IMR-90 (cell line): ENCODE measurements at regions not wholly inside any gene's neighbourhood (a gene's known extent, or its start where the extent isn't known, plus 50 kb on each side); places are given as distances from the start of the nearest gene placed in this dataset.

ENCODE experiments used
- ATAC-seq: fragments of 200-7000 bp; cut with Tn5 transposase; 2 replicates; pipeline ENCODE4 v1.9.1; 2020; ENCODE audit warnings: low read depth, mild to moderate bottlenecking, moderate library complexity
- BruUV-seq: library from RNA; stranded (reverse); fragments of 400-500 nt; replicated peaks from 2 replicates; lab custom pipeline; 2021; lab: Mats Ljungman, UMichigan
- CTCF ChIA-PET: fragments of 300-600 bp; formaldehyde crosslinking; extraction: SDS; loops from one replicate; lab custom pipeline; 2021; ENCODE audit warnings: antibody characterized with exemption; lab: Yijun Ruan, JAX
- POLR2A ChIA-PET: fragments of 300-600 bp; sonication (Branson Sonifier 250); formaldehyde crosslinking; loops from one replicate; lab custom pipeline; 2022; ENCODE audit warnings: antibody characterized with exemption; ENCODE audit not compliant: unreplicated experiment; lab: Charles Lee
- DNase-seq: peaks from one replicate; pipeline ENCODE4 v3.0.0; 2013
- H2AFZ ChIP-seq: replicated peaks from 2 replicates; pipeline ENCODE3; 2013; ENCODE audit warnings: low read length, mild to moderate bottlenecking; ENCODE audit not compliant: poor library complexity
- H2AK5ac ChIP-seq: 2 replicates; pipeline ENCODE4 v1.6.1; 2013; ENCODE audit warnings: low read depth, low read length, inconsistent platforms
- H2AK9ac ChIP-seq: replicated peaks from 2 replicates; pipeline ENCODE3; 2013; ENCODE audit warnings: mild to moderate bottlenecking, low read depth, low read length, moderate library complexity; ENCODE audit not compliant: poor library complexity
- H2BK120ac ChIP-seq: 2 replicates; pipeline ENCODE4 v1.6.1; 2013; ENCODE audit warnings: low read depth, low read length, inconsistent platforms
- H2BK15ac ChIP-seq: 3 replicates; pipeline ENCODE4 v1.6.1; 2013; ENCODE audit warnings: low read depth, low read length, inconsistent platforms
- H2BK20ac ChIP-seq: 2 replicates; pipeline ENCODE4 v1.6.1; 2013; ENCODE audit warnings: low read depth, mild to moderate bottlenecking, inconsistent platforms, low read length, moderate library complexity
- H2BK5ac ChIP-seq: 2 replicates; pipeline ENCODE4 v1.6.1; 2013; ENCODE audit warnings: mild to moderate bottlenecking, low read depth, low read length, inconsistent platforms; ENCODE audit not compliant: poor library complexity, severe bottlenecking
- H3K14ac ChIP-seq: replicated peaks from 2 replicates; pipeline ENCODE4 v1.6.1; 2013; ENCODE audit warnings: low read depth, low read length, inconsistent platforms
- H3K18ac ChIP-seq: 2 replicates; pipeline ENCODE4 v1.6.1; 2013; ENCODE audit warnings: low read depth, low read length, control low read depth
- H3K23ac ChIP-seq: 2 replicates; pipeline ENCODE4 v1.6.1; 2013; ENCODE audit warnings: low read depth, low read length, inconsistent platforms
- H3K27ac ChIP-seq: 2 replicates; pipeline ENCODE4 v1.5.1; 2013; ENCODE audit warnings: mild to moderate bottlenecking, control low read depth, low read length; ENCODE audit not compliant: insufficient read depth
- H3K27me3 ChIP-seq: 2 replicates; pipeline ENCODE4 v1.6.1; 2013; ENCODE audit warnings: low read length; ENCODE audit not compliant: control insufficient read depth, insufficient read depth
- H3K36me3 ChIP-seq: 2 replicates; pipeline ENCODE4 v1.6.1; 2013; ENCODE audit warnings: low read length, mixed read lengths; ENCODE audit not compliant: control insufficient read depth, insufficient read depth
- H3K4ac ChIP-seq: 2 replicates; pipeline ENCODE4 v1.6.1; 2013; ENCODE audit warnings: low read depth, low read length, inconsistent platforms
- H3K4me1 ChIP-seq: 2 replicates; pipeline ENCODE4 v1.6.1; 2013; ENCODE audit warnings: low read length, mixed read lengths; ENCODE audit not compliant: control insufficient read depth, insufficient read depth
- H3K4me2 ChIP-seq: 2 replicates; pipeline ENCODE4 v1.6.1; 2013; ENCODE audit warnings: low read depth, mild to moderate bottlenecking, control low read depth, low read length, moderate library complexity
- H3K4me3 ChIP-seq: 2 replicates; pipeline ENCODE4 v1.5.1; 2013; ENCODE audit warnings: low read depth, mild to moderate bottlenecking, control low read depth, low read length, moderate library complexity; ENCODE audit not compliant: insufficient read depth
- H3K56ac ChIP-seq: 2 replicates; pipeline ENCODE4 v1.6.1; 2013; ENCODE audit warnings: low read length, inconsistent platforms; ENCODE audit not compliant: insufficient read depth; ENCODE audit errors: extremely low read depth
- H3K79me1 ChIP-seq, 2 experiments: 2 replicates each; pipeline ENCODE4 v1.6.1; 2013; ENCODE audit warnings: low read length in 2 of 2, inconsistent platforms in 1 of 2, low read depth in 1 of 2
- H3K9ac ChIP-seq: 2 replicates; pipeline ENCODE4 v1.6.1; 2013; ENCODE audit warnings: low read depth, low read length, control low read depth
- H3K9me1 ChIP-seq: 2 replicates; pipeline ENCODE4 v1.6.1; 2013; ENCODE audit warnings: low read length, inconsistent platforms; ENCODE audit not compliant: insufficient read depth
- H3K9me3 ChIP-seq: 2 replicates; pipeline ENCODE4 v1.6.1; 2013; ENCODE audit warnings: low read length; ENCODE audit not compliant: control insufficient read depth, insufficient read depth
- H4K20me1 ChIP-seq: 2 replicates; pipeline ENCODE4 v1.6.1; 2013; ENCODE audit warnings: low read length, inconsistent platforms; ENCODE audit not compliant: insufficient read depth
- H4K5ac ChIP-seq: 2 replicates; pipeline ENCODE4 v1.6.1; 2013; ENCODE audit warnings: mild to moderate bottlenecking, low read depth, low read length, control low read depth
- H4K8ac ChIP-seq, 2 experiments: 2 replicates each; pipeline ENCODE4 v1.6.1; 2013; ENCODE audit warnings: low read depth in 2 of 2, low read length in 2 of 2, control low read depth in 1 of 2, inconsistent platforms in 1 of 2
- H4K91ac ChIP-seq: 2 replicates; pipeline ENCODE4 v1.6.1; 2013; ENCODE audit warnings: low read depth, low read length, inconsistent platforms; ENCODE audit not compliant: insufficient read depth
- BHLHE40 ChIP-seq: fragments of 150-350 bp; IDR thresholded peaks from 2 replicates; pipeline ENCODE4 v1.6.1; 2016; ENCODE audit warnings: mild to moderate bottlenecking, low read depth, low read length
- CEBPB ChIP-seq: IDR thresholded peaks from 2 replicates; pipeline ENCODE4 v1.6.1; 2012; ENCODE audit warnings: low read depth, low read length, improper control_type of control experiment
- CHD1 ChIP-seq: IDR thresholded peaks from 2 replicates; pipeline ENCODE4 v1.6.1; 2012; ENCODE audit warnings: low read depth, low read length, improper control_type of control experiment
- NFE2L2 ChIP-seq: fragments of 150-350 bp; IDR thresholded peaks from 2 replicates; pipeline ENCODE4 v1.6.1; 2016; ENCODE audit warnings: low read depth, mild to moderate bottlenecking, low read length
- SMC3 ChIP-seq: fragments of 150-350 bp; IDR thresholded peaks from 2 replicates; pipeline ENCODE4 v1.6.1; 2016; ENCODE audit warnings: low read depth, mild to moderate bottlenecking, antibody characterized with exemption, low read length, moderate library complexity
- dilution Hi-C: fragments of 300-500 bp; cut with HindIII; formaldehyde crosslinking; loops from one replicate; pipeline ENCODE4 v1.14.3; 2018; ENCODE audit warnings: low sequenced_read_pairs; ENCODE audit not compliant: unreplicated experiment
- in situ Hi-C: fragments of 300-500 bp; cut with MboI; formaldehyde crosslinking; loops from 3 replicates; pipeline ENCODE4 v1.14.3; 2019; ENCODE audit warnings: low sequenced_read_pairs, inconsistent platforms, mixed read lengths
- intact Hi-C: fragments of 100-400 bp; cut with micrococcal nuclease; formaldehyde crosslinking; loops from 2 replicates; pipeline ENCODE4 v1.10.0; 2022

- Histone ChIP-seq H4K5ac (no peak overlapping the region), H2AFZ (no peak overlapping the region), H3K23ac (no peak overlapping the region), H3K9me3 (no peaks in the 10 kb centered on the region), H2BK120ac (no peak overlapping the region), H3K18ac (no peak overlapping the region; the same call in 1 of the 2 replicates), H2AK9ac (no peak overlapping the region), H3K36me3 (no peaks in the 10 kb centered on the region), H3K79me1 (no peaks in the 10 kb centered on the region), H3K9ac (no peak overlapping the region), H3K9me1 (peaks cover 3% of the 10 kb centered on the region; the same call in 1 of the 2 replicates), H3K4me3 (no peak overlapping the region), H4K20me1 (no peaks in the 10 kb centered on the region), H4K8ac (no peak overlapping the region), H3K56ac (no peak overlapping the region), H2BK5ac (no peak overlapping the region), H3K27ac (no peak overlapping the region), H3K27me3 (no peaks in the 10 kb centered on the region), H2BK15ac (no peak overlapping the region), H3K4me2 (no peak overlapping the region), H3K4me1 (no peaks in the 10 kb centered on the region), H2BK20ac (no peak overlapping the region), H4K91ac (no peak overlapping the region), H3K14ac (no peak overlapping the region), H2AK5ac (no peak overlapping the region), H3K4ac (no peak overlapping the region)
- no peak for TF ChIP-seq BHLHE40
- no peak for TF ChIP-seq CEBPB
- TF ChIP-seq CHD1, result no peak
- no peak for TF ChIP-seq NFE2L2
- TF ChIP-seq SMC3, result no peak
- in situ Hi-C loops (no loop called here), intact Hi-C loops (no loop called here), dilution Hi-C loops (no loop called here)
- POLR2A ChIA-PET, result no interaction called here
- no TSS peak for BruUV-seq
- ATAC-seq (no peak), DNase-seq (no peak)
- CTCF ChIA-PET, result no interaction called here
Measured at GRCh38 chr4:19721587-19721986, 530.1 kb upstream of the SLIT2 start.
